ENCODE measurements at regions not wholly inside any gene's neighbourhood (a gene's known extent, or its start where the extent isn't known, plus 50 kb on each side); places are given as distances from the start of the nearest gene placed in this dataset.

DNA sequence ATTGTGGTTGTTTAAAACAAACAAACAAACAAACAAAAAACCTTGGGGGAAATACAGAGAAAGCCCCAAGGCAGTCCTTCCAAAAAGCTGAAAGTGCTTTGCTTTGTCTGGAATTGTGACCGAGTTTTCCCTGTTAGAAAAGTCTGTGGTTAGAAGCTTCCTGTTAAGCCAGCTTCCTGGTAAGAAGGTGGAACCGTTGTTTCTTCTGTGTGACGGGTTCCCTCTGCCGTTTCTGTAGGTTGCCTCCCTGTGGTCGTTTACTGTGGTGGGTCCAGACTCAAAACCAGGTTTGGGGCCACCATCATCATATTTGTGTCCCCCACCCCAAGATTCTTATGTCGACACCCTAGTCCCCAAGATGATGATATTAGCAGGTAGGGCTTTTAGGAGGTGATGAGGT is 371.4 kb upstream of the AMELY start:
- TF ChIP-seq, protein P1, sequence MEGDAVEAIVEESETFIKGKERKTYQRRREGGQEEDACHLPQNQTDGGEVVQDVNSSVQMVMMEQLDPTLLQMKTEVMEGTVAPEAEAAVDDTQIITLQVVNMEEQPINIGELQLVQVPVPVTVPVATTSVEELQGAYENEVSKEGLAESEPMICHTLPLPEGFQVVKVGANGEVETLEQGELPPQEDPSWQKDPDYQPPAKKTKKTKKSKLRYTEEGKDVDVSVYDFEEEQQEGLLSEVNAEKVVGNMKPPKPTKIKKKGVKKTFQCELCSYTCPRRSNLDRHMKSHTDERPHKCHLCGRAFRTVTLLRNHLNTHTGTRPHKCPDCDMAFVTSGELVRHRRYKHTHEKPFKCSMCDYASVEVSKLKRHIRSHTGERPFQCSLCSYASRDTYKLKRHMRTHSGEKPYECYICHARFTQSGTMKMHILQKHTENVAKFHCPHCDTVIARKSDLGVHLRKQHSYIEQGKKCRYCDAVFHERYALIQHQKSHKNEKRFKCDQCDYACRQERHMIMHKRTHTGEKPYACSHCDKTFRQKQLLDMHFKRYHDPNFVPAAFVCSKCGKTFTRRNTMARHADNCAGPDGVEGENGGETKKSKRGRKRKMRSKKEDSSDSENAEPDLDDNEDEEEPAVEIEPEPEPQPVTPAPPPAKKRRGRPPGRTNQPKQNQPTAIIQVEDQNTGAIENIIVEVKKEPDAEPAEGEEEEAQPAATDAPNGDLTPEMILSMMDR (IDR thresholded peaks at IDR 0.05), result no peak
- no peak for TF ChIP-seq POLR2A (IDR thresholded peaks at IDR 0.05)
